ENCODE measurements at regions not wholly inside any gene's neighbourhood (a gene's known extent, or its start where the extent isn't known, plus 50 kb on each side); places are given as distances from the start of the nearest gene placed in this dataset.

GRCh38 chr4:86543080-86543479, 51.0 kb upstream of the PTPN13 start:
- TF ChIP-seq CTCF (IDR thresholded peaks at IDR 0.05) (no peak), POLR2A (IDR thresholded peaks at IDR 0.05) (no peak), EP300 (IDR thresholded peaks at IDR 0.05) (no peak)
